ENCODE measurements at regions not wholly inside any gene's neighbourhood (a gene's known extent, or its start where the extent isn't known, plus 50 kb on each side); places are given as distances from the start of the nearest gene placed in this dataset.

DNA sequence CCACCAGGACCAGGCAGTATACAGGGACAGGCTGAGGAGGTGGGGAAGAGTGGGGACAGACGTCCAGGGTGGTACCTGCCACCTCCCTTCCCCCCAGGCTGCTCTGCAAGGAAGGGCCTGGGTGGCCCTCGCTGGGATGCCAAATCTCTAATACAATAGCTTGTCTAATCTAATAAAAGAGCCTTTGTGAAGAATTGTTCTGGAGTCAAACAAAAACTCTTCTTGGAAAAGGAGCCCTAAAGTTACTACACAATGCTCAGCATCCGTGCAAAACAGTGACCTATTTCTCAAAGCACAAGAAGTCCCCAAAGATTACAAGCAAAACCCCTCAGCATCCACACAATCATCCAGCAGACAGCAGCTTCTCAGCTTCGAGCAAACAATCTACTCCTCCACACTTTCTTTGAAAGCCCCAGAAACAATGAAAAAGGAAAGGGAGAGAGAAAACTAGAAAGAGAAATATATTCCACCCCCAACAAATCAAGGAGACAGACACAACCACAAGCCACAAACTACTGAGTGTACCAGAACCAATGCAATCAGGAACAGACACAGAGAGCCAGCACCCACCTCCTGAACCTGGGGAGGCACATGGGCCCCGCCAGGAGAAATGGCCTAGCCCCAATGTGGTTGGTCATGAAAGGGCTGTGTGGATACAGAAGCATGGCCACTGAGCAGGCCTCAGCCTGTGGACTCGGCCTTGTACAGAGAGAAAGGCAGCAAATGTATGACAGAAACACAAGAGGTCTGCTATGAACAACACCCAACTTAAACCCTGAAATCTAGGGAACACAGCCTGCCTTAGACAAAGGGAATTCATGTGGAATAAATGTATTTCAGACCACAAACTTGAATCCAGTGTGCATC is 177.1 kb upstream of the CHRNA7 start:
- Histone ChIP-seq H3K4me2 (ENCODE audit: insufficient read depth, low read length, poor library complexity, severe bottlenecking) (no peak overlapping the region), H2BK12ac (ENCODE audit: low read length) (no peak overlapping the region), H2BK120ac (ENCODE audit: low read depth, low read length) (no peak overlapping the region), H3K18ac (ENCODE audit: low read length) (no peak overlapping the region), H4K8ac (ENCODE audit: low read depth, low read length) (no peak overlapping the region), H3K4me1 (ENCODE audit: control insufficient read depth in 2 of 2, insufficient read depth in 1 of 2, low read depth in 1 of 2, low read length in 2 of 2) (peaks cover 0 to 9% of the 10 kb centered on the region in 2 donors), H3K36me3 (replicated peaks in 1 of 2; ENCODE audit: control insufficient read depth in 2 of 2, insufficient read depth in 2 of 2, low read length in 2 of 2) (no peaks in the 10 kb centered on the region), H3K9ac (ENCODE audit: low read depth, low read length, poor library complexity) (no peak overlapping the region), H3K4me3 (ENCODE audit: low read length in 2 of 2) (peak overlapping the region in 1 of 2 donors; percentile 51), H3K4ac (ENCODE audit: low read length) (no peak overlapping the region), H2AFZ (ENCODE audit: low read length) (no peak overlapping the region), H3K14ac (ENCODE audit: low read length) (no peak overlapping the region), H2AK5ac (ENCODE audit: low read depth, low read length) (no peak overlapping the region), H2BK15ac (ENCODE audit: low read length) (no peak overlapping the region), H3K23ac (ENCODE audit: low read depth, low read length, poor library complexity) (no peak overlapping the region), H3K79me1 (ENCODE audit: low read depth, low read length) (no peaks in the 10 kb centered on the region), H4K91ac (ENCODE audit: low read depth, low read length, poor library complexity) (no peak overlapping the region), H2BK5ac (ENCODE audit: low read length) (no peak overlapping the region), H3K27me3 (ENCODE audit: control insufficient read depth in 3 of 3, insufficient read depth in 3 of 3, low read depth in 1 of 3, low read length in 3 of 3) (no peaks in the 10 kb centered on the region), H3K9me3 (replicated peaks in 1 of 2; ENCODE audit: control insufficient read depth in 2 of 2, insufficient read depth in 1 of 2, low read depth in 1 of 2, low read length in 2 of 2) (peaks cover 0 to 4% of the 10 kb centered on the region in 2 donors), H3K27ac (replicated peaks; ENCODE audit: low read length) (no peak overlapping the region)
- WGBS, 2 donors (ENCODE audit: extremely low coverage in 2 of 2, insufficient read length in 2 of 2, insufficient replicate concordance in 1 of 2), result no CpG with 5 or more reads among the region's 6 CpGs
- DNase-seq (ENCODE audit: low spot score), result no peak

DNA sequence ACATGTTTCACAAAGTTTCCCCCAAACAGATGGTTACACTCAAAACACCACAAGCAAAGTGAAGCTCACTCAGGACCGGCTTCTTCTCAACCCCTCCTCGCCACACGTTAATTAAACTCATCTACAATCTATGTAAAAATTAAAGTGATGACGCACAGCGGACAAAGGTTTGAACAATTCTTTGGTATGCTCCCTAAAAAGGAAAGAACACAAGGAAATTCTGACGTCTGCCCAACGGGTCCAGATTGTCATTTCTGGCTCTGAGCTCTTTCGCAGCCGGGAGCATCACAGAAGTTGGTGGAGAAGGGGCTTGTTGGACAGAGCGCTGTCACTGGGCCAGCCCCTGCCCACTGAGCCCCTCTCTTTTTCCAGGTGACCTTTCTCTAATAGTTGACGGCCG is 173.7 kb upstream of the CHRNA7 start:
- no peak overlapping the region for H3K9ac ChIP-seq (ENCODE audit: low read depth, low read length, poor library complexity)
- no peaks in the 10 kb centered on the region for H3K79me1 ChIP-seq (ENCODE audit: low read depth, low read length)
- no peak overlapping the region for H2BK15ac ChIP-seq (ENCODE audit: low read length)
- H2BK5ac ChIP-seq (ENCODE audit: low read length), result no peak overlapping the region
- no peak overlapping the region for H3K4ac ChIP-seq (ENCODE audit: low read length)
- H3K27me3 ChIP-seq (ENCODE audit: control insufficient read depth in 3 of 3, insufficient read depth in 3 of 3, low read depth in 1 of 3, low read length in 3 of 3), result no peaks in the 10 kb centered on the region
- no peak overlapping the region for H2AFZ ChIP-seq (ENCODE audit: low read length)
- no peak overlapping the region for H2AK5ac ChIP-seq (ENCODE audit: low read depth, low read length)
- no peak overlapping the region for H3K4me3 ChIP-seq (ENCODE audit: low read length in 2 of 2)
- no peak overlapping the region for H2BK120ac ChIP-seq (ENCODE audit: low read depth, low read length)
- DNase-seq (ENCODE audit: low spot score), result no peak
- no peak overlapping the region for H3K27ac ChIP-seq (replicated peaks; ENCODE audit: low read length)
- no peaks in the 10 kb centered on the region for H3K9me3 ChIP-seq (replicated peaks in 1 of 2; ENCODE audit: control insufficient read depth in 2 of 2, insufficient read depth in 1 of 2, low read depth in 1 of 2, low read length in 2 of 2)
- no peaks in the 10 kb centered on the region for H3K36me3 ChIP-seq (replicated peaks in 1 of 2; ENCODE audit: control insufficient read depth in 2 of 2, insufficient read depth in 2 of 2, low read length in 2 of 2)
- no peak overlapping the region for H2BK12ac ChIP-seq (ENCODE audit: low read length)
- no peak overlapping the region for H3K14ac ChIP-seq (ENCODE audit: low read length)
- H3K4me2 ChIP-seq (ENCODE audit: insufficient read depth, low read length, poor library complexity, severe bottlenecking), result no peak overlapping the region
- H3K4me1 ChIP-seq (ENCODE audit: control insufficient read depth in 2 of 2, insufficient read depth in 1 of 2, low read depth in 1 of 2, low read length in 2 of 2), result peaks cover 0 to 9% of the 10 kb centered on the region in 2 donors
- H4K8ac ChIP-seq (ENCODE audit: low read depth, low read length), result no peak overlapping the region
- WGBS, 2 donors (ENCODE audit: extremely low coverage in 2 of 2, insufficient read length in 2 of 2, insufficient replicate concordance in 1 of 2), result no CpG with 5 or more reads among the region's 12 CpGs
- no peak overlapping the region for H3K23ac ChIP-seq (ENCODE audit: low read depth, low read length, poor library complexity)
- H4K91ac ChIP-seq (ENCODE audit: low read depth, low read length, poor library complexity), result no peak overlapping the region
- no peak overlapping the region for H3K18ac ChIP-seq (ENCODE audit: low read length)

DNA sequence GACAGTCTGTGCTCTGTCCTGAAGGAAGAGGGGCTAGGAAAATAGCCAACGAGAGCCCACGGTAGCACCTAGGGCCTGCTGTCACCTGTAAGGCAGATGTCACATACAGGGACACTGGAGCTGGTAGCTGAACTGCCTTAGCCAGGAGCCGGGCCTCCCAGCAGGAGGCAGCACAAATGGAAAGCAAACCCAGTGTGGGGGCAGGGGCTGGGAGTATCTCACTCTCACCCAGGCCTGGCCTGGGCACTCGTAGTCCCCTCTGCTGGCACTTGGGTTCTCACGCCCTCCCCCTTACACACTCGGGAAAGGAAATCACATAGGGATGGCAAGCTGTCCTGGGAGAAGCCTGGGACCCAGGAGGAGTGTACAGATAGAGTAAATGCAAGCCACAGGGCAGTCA is 173.1 kb upstream of the CHRNA7 start:
- Histone ChIP-seq H2BK15ac (ENCODE audit: low read length) (no peak overlapping the region), H4K8ac (ENCODE audit: low read depth, low read length) (no peak overlapping the region), H3K79me1 (ENCODE audit: low read depth, low read length) (no peaks in the 10 kb centered on the region), H3K4ac (ENCODE audit: low read length) (no peak overlapping the region), H3K18ac (ENCODE audit: low read length) (no peak overlapping the region), H2BK120ac (ENCODE audit: low read depth, low read length) (no peak overlapping the region), H2AFZ (ENCODE audit: low read length) (no peak overlapping the region), H3K27me3 (ENCODE audit: control insufficient read depth in 3 of 3, insufficient read depth in 3 of 3, low read depth in 1 of 3, low read length in 3 of 3) (no peaks in the 10 kb centered on the region), H3K27ac (replicated peaks; ENCODE audit: low read length) (no peak overlapping the region), H3K9ac (ENCODE audit: low read depth, low read length, poor library complexity) (no peak overlapping the region), H3K9me3 (replicated peaks in 1 of 2; ENCODE audit: control insufficient read depth in 2 of 2, insufficient read depth in 1 of 2, low read depth in 1 of 2, low read length in 2 of 2) (no peaks in the 10 kb centered on the region), H4K91ac (ENCODE audit: low read depth, low read length, poor library complexity) (no peak overlapping the region), H3K4me3 (ENCODE audit: low read length in 2 of 2) (no peak overlapping the region), H2BK12ac (ENCODE audit: low read length) (no peak overlapping the region), H3K4me2 (ENCODE audit: insufficient read depth, low read length, poor library complexity, severe bottlenecking) (no peak overlapping the region), H2AK5ac (ENCODE audit: low read depth, low read length) (peak overlapping the region; percentile 27), H3K14ac (ENCODE audit: low read length) (no peak overlapping the region), H3K36me3 (replicated peaks in 1 of 2; ENCODE audit: control insufficient read depth in 2 of 2, insufficient read depth in 2 of 2, low read length in 2 of 2) (no peaks in the 10 kb centered on the region), H3K4me1 (ENCODE audit: control insufficient read depth in 2 of 2, insufficient read depth in 1 of 2, low read depth in 1 of 2, low read length in 2 of 2) (peaks cover 0 to 9% of the 10 kb centered on the region in 2 donors), H2BK5ac (ENCODE audit: low read length) (no peak overlapping the region), H3K23ac (ENCODE audit: low read depth, low read length, poor library complexity) (no peak overlapping the region)
- no CpG with 5 or more reads among the region's 6 CpGs for WGBS, 2 donors (ENCODE audit: extremely low coverage in 2 of 2, insufficient read length in 2 of 2, insufficient replicate concordance in 1 of 2)
- no peak for DNase-seq (ENCODE audit: low spot score)

DNA sequence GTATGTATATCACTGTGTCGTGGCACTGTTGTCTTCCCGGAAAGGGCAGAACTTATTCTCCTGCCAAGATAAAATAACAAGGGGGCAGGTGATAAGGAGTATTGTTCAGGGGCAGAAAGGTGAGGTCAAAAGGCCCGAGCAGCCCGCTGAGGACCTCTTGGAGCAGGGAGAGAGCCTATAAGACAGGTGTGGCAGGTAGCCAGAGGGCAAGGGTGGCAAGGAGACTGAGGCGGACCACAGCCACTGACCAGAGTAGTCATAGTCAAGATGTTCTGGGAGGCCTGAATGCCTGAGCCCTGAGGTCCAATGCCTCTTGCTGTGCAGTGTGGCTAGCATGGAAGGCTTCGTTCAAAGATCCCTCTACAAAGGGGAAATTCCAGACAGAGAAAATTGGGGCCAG is 172.3 kb upstream of the CHRNA7 start:
- Histone ChIP-seq H2BK120ac (ENCODE audit: low read depth, low read length) (no peak overlapping the region), H2AK5ac (ENCODE audit: low read depth, low read length) (no peak overlapping the region), H2BK15ac (ENCODE audit: low read length) (no peak overlapping the region), H3K4me2 (ENCODE audit: insufficient read depth, low read length, poor library complexity, severe bottlenecking) (no peak overlapping the region), H3K9me3 (replicated peaks in 1 of 2; ENCODE audit: control insufficient read depth in 2 of 2, insufficient read depth in 1 of 2, low read depth in 1 of 2, low read length in 2 of 2) (no peaks in the 10 kb centered on the region), H4K91ac (ENCODE audit: low read depth, low read length, poor library complexity) (no peak overlapping the region), H3K4me1 (ENCODE audit: control insufficient read depth in 2 of 2, insufficient read depth in 1 of 2, low read depth in 1 of 2, low read length in 2 of 2) (peaks cover 0 to 6% of the 10 kb centered on the region in 2 donors), H3K23ac (ENCODE audit: low read depth, low read length, poor library complexity) (no peak overlapping the region), H3K4me3 (ENCODE audit: low read length in 2 of 2) (no peak overlapping the region), H3K4ac (ENCODE audit: low read length) (no peak overlapping the region), H2AFZ (ENCODE audit: low read length) (no peak overlapping the region), H2BK12ac (ENCODE audit: low read length) (peak overlapping the region; percentile 26), H3K9ac (ENCODE audit: low read depth, low read length, poor library complexity) (no peak overlapping the region), H4K8ac (ENCODE audit: low read depth, low read length) (no peak overlapping the region), H3K36me3 (replicated peaks in 1 of 2; ENCODE audit: control insufficient read depth in 2 of 2, insufficient read depth in 2 of 2, low read length in 2 of 2) (no peaks in the 10 kb centered on the region), H3K27ac (replicated peaks; ENCODE audit: low read length) (no peak overlapping the region), H2BK5ac (ENCODE audit: low read length) (no peak overlapping the region), H3K27me3 (ENCODE audit: control insufficient read depth in 3 of 3, insufficient read depth in 3 of 3, low read depth in 1 of 3, low read length in 3 of 3) (no peaks in the 10 kb centered on the region), H3K14ac (ENCODE audit: low read length) (no peak overlapping the region), H3K79me1 (ENCODE audit: low read depth, low read length) (no peaks in the 10 kb centered on the region), H3K18ac (ENCODE audit: low read length) (no peak overlapping the region)
- no CpG with 5 or more reads among the region's 6 CpGs for WGBS, 2 donors (ENCODE audit: extremely low coverage in 2 of 2, insufficient read length in 2 of 2, insufficient replicate concordance in 1 of 2)
- DNase-seq (ENCODE audit: low spot score), result no peak
